ENCODE measurements at regions not wholly inside any gene's neighbourhood (a gene's known extent, or its start where the extent isn't known, plus 50 kb on each side); places are given as distances from the start of the nearest gene placed in this dataset.

DNA sequence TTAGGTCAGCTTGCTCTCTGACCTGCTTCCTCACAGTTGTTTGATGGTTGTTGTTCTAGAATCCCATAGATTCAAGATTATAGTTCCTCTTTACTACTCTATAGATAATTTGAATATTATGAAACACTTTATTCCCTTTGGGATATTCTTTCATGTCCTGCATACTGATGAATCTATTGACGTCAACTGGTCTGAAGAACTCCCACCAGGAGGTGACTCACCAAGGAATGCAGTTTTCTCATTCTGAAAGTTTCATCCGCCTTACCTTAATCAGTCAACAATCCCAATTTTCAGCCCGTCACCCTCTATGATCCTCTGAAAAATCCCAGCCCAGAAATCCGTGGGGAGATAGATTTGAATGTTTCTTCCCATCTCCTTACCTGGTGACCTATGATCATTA, 834.1 kb upstream of the PRMT6 start:
- no peak overlapping the region for H3K4me3 ChIP-seq (ENCODE audit: low read length)
- H3K79me2 ChIP-seq (ENCODE audit: low read length): no peaks in the 10 kb centered on the region
- no peak for DNase-seq
- no peak for TF ChIP-seq CTCF (IDR thresholded peaks at IDR 0.05; ENCODE audit: low read length)
- no peak for TF ChIP-seq EZH2phosphoT487 (IDR thresholded peaks at IDR 0.05; ENCODE audit: low read length)
- TF ChIP-seq EZH2 (optimal IDR thresholded peaks at IDR 0.05; ENCODE audit: low read depth, low read length): no peak
- no peaks in the 10 kb centered on the region for H3F3A ChIP-seq (ENCODE audit: insufficient read depth, low read length)
- no peaks in the 10 kb centered on the region for H3K36me3 ChIP-seq (replicated peaks; ENCODE audit: insufficient read depth, low read length)
- no peaks in the 10 kb centered on the region for H3K27me3 ChIP-seq (replicated peaks; ENCODE audit: insufficient read depth, low read length)
- no peak overlapping the region for H3K4me2 ChIP-seq (ENCODE audit: low read depth, low read length)
- no peak overlapping the region for H3K27ac ChIP-seq (ENCODE audit: low read length)
- H2AFZ ChIP-seq (ENCODE audit: low read length): no peak overlapping the region
- no peaks in the 10 kb centered on the region for H3K9me2 ChIP-seq (replicated peaks; ENCODE audit: insufficient read depth, low read length)
- no peak overlapping the region for H3K9ac ChIP-seq (ENCODE audit: low read length)
- no peaks in the 10 kb centered on the region for H3K9me3 ChIP-seq (replicated peaks; ENCODE audit: insufficient read depth, low read length)
- H3K4me1 ChIP-seq (ENCODE audit: low read length): no peaks in the 10 kb centered on the region
- no peaks in the 10 kb centered on the region for H4K20me1 ChIP-seq (ENCODE audit: insufficient read depth, low read length)

- H4K20me1 ChIP-seq (ENCODE audit: insufficient read depth, low read length): no peaks in the 10 kb centered on the region
- no peaks in the 10 kb centered on the region for H3K79me2 ChIP-seq (ENCODE audit: low read length)
- H3K27ac ChIP-seq (ENCODE audit: low read length): no peak overlapping the region
- H3K4me2 ChIP-seq (ENCODE audit: low read depth, low read length): no peak overlapping the region
- TF ChIP-seq EZH2phosphoT487 (IDR thresholded peaks at IDR 0.05; ENCODE audit: low read length) (no peak), CTCF (IDR thresholded peaks at IDR 0.05; ENCODE audit: low read length) (no peak), EZH2 (optimal IDR thresholded peaks at IDR 0.05; ENCODE audit: low read depth, low read length) (no peak)
- no peaks in the 10 kb centered on the region for H3K9me3 ChIP-seq (replicated peaks; ENCODE audit: insufficient read depth, low read length)
- no peak for DNase-seq
- H3K9me2 ChIP-seq (replicated peaks; ENCODE audit: insufficient read depth, low read length): no peaks in the 10 kb centered on the region
- no peak overlapping the region for H2AFZ ChIP-seq (ENCODE audit: low read length)
- no peaks in the 10 kb centered on the region for H3K4me1 ChIP-seq (ENCODE audit: low read length)
- no peaks in the 10 kb centered on the region for H3F3A ChIP-seq (ENCODE audit: insufficient read depth, low read length)
- no peak overlapping the region for H3K9ac ChIP-seq (ENCODE audit: low read length)
- no peak overlapping the region for H3K4me3 ChIP-seq (ENCODE audit: low read length)
- no peaks in the 10 kb centered on the region for H3K36me3 ChIP-seq (replicated peaks; ENCODE audit: insufficient read depth, low read length)
- no peaks in the 10 kb centered on the region for H3K27me3 ChIP-seq (replicated peaks; ENCODE audit: insufficient read depth, low read length)
Observed at GRCh38 chr1:106223213-106223612, 833.3 kb upstream of the PRMT6 start.

DNA sequence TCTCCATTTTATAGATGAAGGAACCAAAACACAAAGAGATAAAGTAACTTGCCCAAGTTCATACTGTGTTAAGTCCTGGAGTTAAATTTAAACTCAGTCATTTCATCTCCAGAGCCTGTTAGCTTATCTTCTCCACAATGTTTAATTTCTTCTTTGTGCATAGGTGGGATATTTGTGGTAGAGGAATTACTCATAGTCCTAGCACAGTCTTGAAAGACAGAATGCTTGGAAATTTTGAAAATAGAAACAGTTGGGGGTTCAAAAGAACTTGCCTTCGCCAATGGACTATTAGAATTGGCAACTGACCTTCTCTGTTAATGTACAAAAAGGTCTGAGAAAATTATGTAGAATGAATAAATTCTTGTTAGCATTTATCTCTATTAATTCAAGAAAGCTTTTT, 832.0 kb upstream of the PRMT6 start:
- TF ChIP-seq CTCF (IDR thresholded peaks at IDR 0.05; ENCODE audit: low read length) (no peak), EZH2 (optimal IDR thresholded peaks at IDR 0.05; ENCODE audit: low read depth, low read length) (no peak)
- DNase-seq: no peak
- no peak overlapping the region for H3K4me3 ChIP-seq (ENCODE audit: low read length)
- H3K27ac ChIP-seq (ENCODE audit: low read length): no peak overlapping the region
- no peak overlapping the region for H3K4me2 ChIP-seq (ENCODE audit: low read depth, low read length)
- H3K9ac ChIP-seq (ENCODE audit: low read length): no peak overlapping the region
- H4K20me1 ChIP-seq (ENCODE audit: insufficient read depth, low read length): no peaks in the 10 kb centered on the region
- H3K9me3 ChIP-seq (replicated peaks; ENCODE audit: insufficient read depth, low read length): no peaks in the 10 kb centered on the region
- no peaks in the 10 kb centered on the region for H3K4me1 ChIP-seq (ENCODE audit: low read length)
- H2AFZ ChIP-seq (ENCODE audit: low read length): no peak overlapping the region
- H3K36me3 ChIP-seq (replicated peaks; ENCODE audit: insufficient read depth, low read length): no peaks in the 10 kb centered on the region
- H3F3A ChIP-seq (ENCODE audit: insufficient read depth, low read length): no peaks in the 10 kb centered on the region
- no peaks in the 10 kb centered on the region for H3K79me2 ChIP-seq (ENCODE audit: low read length)
- H3K27me3 ChIP-seq (replicated peaks; ENCODE audit: insufficient read depth, low read length): no peaks in the 10 kb centered on the region
- no peaks in the 10 kb centered on the region for H3K9me2 ChIP-seq (replicated peaks; ENCODE audit: insufficient read depth, low read length)

Data from MM.1S (cell line).